ENCODE measurements at regions not wholly inside any gene's neighbourhood (a gene's known extent, or its start where the extent isn't known, plus 50 kb on each side); places are given as distances from the start of the nearest gene placed in this dataset.

- Histone ChIP-seq H3K4me1 (ENCODE audit: insufficient read depth, low read length) (peaks cover 16% of the 10 kb centered on the region), H3K4me2 (ENCODE audit: low read length) (no peak overlapping the region), H3K4me3 (ENCODE audit: low read length) (no peak overlapping the region), H3F3A (ENCODE audit: low read length, unreplicated experiment) (no peaks in the 10 kb centered on the region), H3K79me2 (ENCODE audit: low read length) (no peaks in the 10 kb centered on the region), H3K36me3 (ENCODE audit: low read depth, low read length) (no peaks in the 10 kb centered on the region), H3K9me2 (replicated peaks; ENCODE audit: low read length) (no peaks in the 10 kb centered on the region), H3K9me3 (ENCODE audit: low read length) (no peaks in the 10 kb centered on the region), H3K9ac (ENCODE audit: low read length) (no peak overlapping the region), H4K20me1 (ENCODE audit: low read length) (no peaks in the 10 kb centered on the region), H3K27me3 (ENCODE audit: low read length) (no peaks in the 10 kb centered on the region), H2AFZ (ENCODE audit: low read length) (no peak overlapping the region), H3K27ac (ENCODE audit: low read length) (no peak overlapping the region)
- no TSS peak for BruUV-seq (replicated peaks)
- no peak for ATAC-seq
- no peak for DNase-seq
- ChIA-PET POLR2A (ENCODE audit: unreplicated experiment) (no interaction called here), CTCF (no interaction called here)
- intact Hi-C loops (cut with micrococcal nuclease), result no loop called here
- TF ChIP-seq EZH2phosphoT487 (IDR thresholded peaks at IDR 0.05; ENCODE audit: borderline replicate concordance, low read length) (no peak), EZH2 (IDR thresholded peaks at IDR 0.05; ENCODE audit: low read length, unreplicated experiment) (no peak)
- TF ChIP-seq, protein P1, sequence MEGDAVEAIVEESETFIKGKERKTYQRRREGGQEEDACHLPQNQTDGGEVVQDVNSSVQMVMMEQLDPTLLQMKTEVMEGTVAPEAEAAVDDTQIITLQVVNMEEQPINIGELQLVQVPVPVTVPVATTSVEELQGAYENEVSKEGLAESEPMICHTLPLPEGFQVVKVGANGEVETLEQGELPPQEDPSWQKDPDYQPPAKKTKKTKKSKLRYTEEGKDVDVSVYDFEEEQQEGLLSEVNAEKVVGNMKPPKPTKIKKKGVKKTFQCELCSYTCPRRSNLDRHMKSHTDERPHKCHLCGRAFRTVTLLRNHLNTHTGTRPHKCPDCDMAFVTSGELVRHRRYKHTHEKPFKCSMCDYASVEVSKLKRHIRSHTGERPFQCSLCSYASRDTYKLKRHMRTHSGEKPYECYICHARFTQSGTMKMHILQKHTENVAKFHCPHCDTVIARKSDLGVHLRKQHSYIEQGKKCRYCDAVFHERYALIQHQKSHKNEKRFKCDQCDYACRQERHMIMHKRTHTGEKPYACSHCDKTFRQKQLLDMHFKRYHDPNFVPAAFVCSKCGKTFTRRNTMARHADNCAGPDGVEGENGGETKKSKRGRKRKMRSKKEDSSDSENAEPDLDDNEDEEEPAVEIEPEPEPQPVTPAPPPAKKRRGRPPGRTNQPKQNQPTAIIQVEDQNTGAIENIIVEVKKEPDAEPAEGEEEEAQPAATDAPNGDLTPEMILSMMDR (conservative IDR thresholded peaks at IDR 0.05; ENCODE audit: low read depth, low read length), result no peak
These were observed 108.7 kb downstream of the BTG1 start for GRCh38 chr12:92036771-92037453.

DNA sequence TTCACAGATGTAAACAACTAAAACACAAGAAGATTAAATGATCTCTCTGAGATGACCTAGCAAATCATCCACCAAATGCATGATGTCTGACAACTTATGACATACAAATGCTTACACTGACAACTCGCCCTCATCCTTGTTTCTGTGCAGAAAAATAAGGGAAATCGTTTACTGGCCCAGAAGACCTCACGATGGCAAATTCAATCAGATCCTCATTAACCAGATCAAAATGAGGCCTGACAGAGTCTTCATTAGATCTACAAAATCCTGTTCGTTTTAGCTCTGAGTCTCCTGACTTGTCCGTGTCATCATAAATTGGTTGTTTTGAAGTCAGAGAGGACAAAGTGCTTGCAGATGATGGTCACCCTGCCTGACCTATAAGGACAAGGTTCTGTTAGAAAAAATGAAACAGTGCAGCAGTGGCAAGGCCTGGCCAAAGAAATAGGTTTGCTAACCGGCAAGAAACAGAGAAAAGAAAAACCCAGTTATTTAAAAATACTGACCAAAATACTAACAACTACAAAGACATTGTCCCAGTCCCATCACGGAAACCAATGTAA is 109.5 kb downstream of the BTG1 start:
- Histone ChIP-seq H3K27ac (ENCODE audit: low read length) (no peak overlapping the region), H4K20me1 (ENCODE audit: low read length) (no peaks in the 10 kb centered on the region), H3K36me3 (ENCODE audit: low read depth, low read length) (no peaks in the 10 kb centered on the region), H3F3A (ENCODE audit: low read length, unreplicated experiment) (no peaks in the 10 kb centered on the region), H3K4me3 (ENCODE audit: low read length) (no peak overlapping the region), H3K79me2 (ENCODE audit: low read length) (no peaks in the 10 kb centered on the region), H3K9me2 (replicated peaks; ENCODE audit: low read length) (no peaks in the 10 kb centered on the region), H3K9ac (ENCODE audit: low read length) (no peak overlapping the region), H3K27me3 (ENCODE audit: low read length) (no peaks in the 10 kb centered on the region), H3K4me2 (ENCODE audit: low read length) (no peak overlapping the region), H3K4me1 (ENCODE audit: insufficient read depth, low read length) (peaks cover 11% of the 10 kb centered on the region; the same call in 1 of the 2 replicates), H3K9me3 (ENCODE audit: low read length) (no peaks in the 10 kb centered on the region), H2AFZ (ENCODE audit: low read length) (no peak overlapping the region)
- DNase-seq, result no peak
- TF ChIP-seq EZH2 (IDR thresholded peaks at IDR 0.05; ENCODE audit: low read length, unreplicated experiment) (no peak), EZH2phosphoT487 (IDR thresholded peaks at IDR 0.05; ENCODE audit: borderline replicate concordance, low read length) (no peak)
- TF ChIP-seq, protein P1 (conservative IDR thresholded peaks at IDR 0.05; ENCODE audit: low read depth, low read length), result no peak
- intact Hi-C loops (cut with micrococcal nuclease), result no loop called here
- no peak for ATAC-seq
- ChIA-PET CTCF (no interaction called here), POLR2A (ENCODE audit: unreplicated experiment) (no interaction called here)
- BruUV-seq (replicated peaks), result no TSS peak

DNA sequence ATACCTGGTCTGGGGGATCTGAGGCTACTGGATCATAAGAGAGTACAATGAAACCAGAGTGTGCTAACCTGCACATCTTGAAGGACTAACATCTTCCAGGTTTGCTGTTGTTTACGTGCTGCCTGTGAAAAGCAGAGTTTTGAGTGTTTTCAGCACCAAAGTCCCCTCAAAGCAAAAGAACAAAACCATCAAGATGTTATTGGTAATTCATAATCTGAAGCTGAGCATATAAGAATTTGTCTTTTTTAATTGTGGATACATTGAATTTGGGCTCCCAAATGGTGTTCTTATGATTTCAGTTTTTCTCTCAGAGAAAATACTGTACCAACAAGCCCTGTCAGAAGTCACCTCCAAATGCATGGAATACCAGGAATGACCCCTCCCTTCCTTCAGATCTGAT is 110.2 kb downstream of the BTG1 start:
- ChIA-PET CTCF (no interaction called here), POLR2A (ENCODE audit: unreplicated experiment) (no interaction called here)
- Histone ChIP-seq H3K36me3 (ENCODE audit: low read depth, low read length) (no peaks in the 10 kb centered on the region), H4K20me1 (ENCODE audit: low read length) (no peaks in the 10 kb centered on the region), H2AFZ (ENCODE audit: low read length) (peak overlapping the region; percentile 74), H3K9me3 (ENCODE audit: low read length) (no peaks in the 10 kb centered on the region), H3K4me3 (ENCODE audit: low read length) (peak overlapping the region; percentile 55), H3K27me3 (ENCODE audit: low read length) (no peaks in the 10 kb centered on the region), H3K27ac (ENCODE audit: low read length) (no peak overlapping the region), H3K4me2 (ENCODE audit: low read length) (peak overlapping the region; percentile 76), H3F3A (ENCODE audit: low read length, unreplicated experiment) (no peaks in the 10 kb centered on the region), H3K9me2 (replicated peaks; ENCODE audit: low read length) (no peaks in the 10 kb centered on the region), H3K4me1 (ENCODE audit: insufficient read depth, low read length) (peaks cover 11% of the 10 kb centered on the region; the same call in 1 of the 2 replicates), H3K9ac (ENCODE audit: low read length) (no peak overlapping the region), H3K79me2 (ENCODE audit: low read length) (no peaks in the 10 kb centered on the region)
- ATAC-seq (no peak), DNase-seq (no peak)
- intact Hi-C loops (cut with micrococcal nuclease), result no loop called here
- no TSS peak for BruUV-seq (replicated peaks)
- TF ChIP-seq EZH2phosphoT487 (IDR thresholded peaks at IDR 0.05; ENCODE audit: borderline replicate concordance, low read length), result no peak
- TF ChIP-seq EZH2 (IDR thresholded peaks at IDR 0.05; ENCODE audit: low read length, unreplicated experiment), result no peak
- TF ChIP-seq, protein P1 (conservative IDR thresholded peaks at IDR 0.05; ENCODE audit: low read depth, low read length), result no peak

Data from PC-3 (cell line).